Activated T-helper 2 cell treated with anti-CD3 and anti-CD28 coated beads, Interferon-gamma antibody, Interleukin-2, Interleukin-4, amounts not matched to agents 10 μg/mL and 5 μg/mL and 100 μg/mL, durations not matched to agents 14 hours and 24 hours and 36 hours (primary cell): ENCODE measurements at regions not wholly inside any gene's neighbourhood (a gene's known extent, or its start where the extent isn't known, plus 50 kb on each side); places are given as distances from the start of the nearest gene placed in this dataset.

Experiments
- DNase-seq: peaks from one replicate; pipeline ENCODE4 v3.0.0; 2021; ENCODE audit warnings: low spot score
- H3K27ac Mint-ChIP-seq: one replicate; pipeline ENCODE4 v1.8.0; 2021; ENCODE audit warnings: mixed read lengths
- H3K27me3 Mint-ChIP-seq: one replicate; pipeline ENCODE4 v1.8.0; 2021; ENCODE audit warnings: low read depth, mixed read lengths
- H3K36me3 Mint-ChIP-seq: one replicate; pipeline ENCODE4 v1.8.0; 2021; ENCODE audit warnings: low read depth, mixed read lengths
- H3K4me1 Mint-ChIP-seq: one replicate; pipeline ENCODE4 v1.8.0; 2021; ENCODE audit warnings: low read depth, mixed read lengths
- H3K4me3 Mint-ChIP-seq: one replicate; pipeline ENCODE4 v1.8.0; 2021; ENCODE audit warnings: low read depth, mild to moderate bottlenecking, moderate library complexity, mixed read lengths
- H3K9me3 Mint-ChIP-seq: one replicate; pipeline ENCODE4 v1.8.0; 2021; ENCODE audit warnings: mixed read lengths
- intact Hi-C: fragments of 100-400 bp; cut with micrococcal nuclease; formaldehyde crosslinking; loops from one replicate; pipeline ENCODE4 v1.15.1; 2023

DNA sequence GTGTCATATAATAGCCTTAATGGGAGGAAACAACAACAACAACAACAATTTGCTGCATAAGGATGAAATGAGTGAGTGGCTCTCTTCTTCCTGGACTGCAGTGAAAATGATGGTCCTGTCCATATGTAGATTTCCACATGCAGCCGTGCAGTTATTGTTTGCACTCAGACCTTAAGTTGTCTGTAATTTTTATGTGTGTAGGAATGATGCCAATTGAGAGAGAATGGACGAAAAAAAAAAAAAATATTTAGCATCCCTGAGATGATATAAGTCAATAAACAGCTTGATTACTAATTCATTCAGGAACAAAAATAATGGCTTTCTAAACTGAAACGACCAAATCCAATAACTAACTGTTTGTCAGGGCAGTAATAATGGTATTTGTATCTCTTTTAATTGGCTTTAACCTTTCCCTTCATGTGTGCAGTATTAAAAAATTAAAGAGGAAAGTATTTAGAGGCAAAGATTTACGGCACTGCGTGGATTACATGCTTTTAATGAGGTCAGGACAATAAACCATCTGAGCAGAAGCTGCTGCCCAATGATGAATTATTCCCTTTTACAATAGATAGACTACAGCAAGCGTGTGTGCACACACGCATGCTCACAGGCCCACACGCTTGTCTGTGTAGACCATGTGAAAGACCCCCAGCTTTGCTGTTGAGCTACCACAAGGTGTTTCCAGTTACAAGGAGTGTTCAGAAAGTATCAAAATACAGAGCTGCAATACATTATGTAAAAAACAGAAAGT is 459.5 kb upstream of the WWC1 start:
- DNase-seq, result no peak
- intact Hi-C loops, result no loop called here
- no peaks in the 10 kb centered on the region for H3K4me1 Mint-ChIP-seq
- no peaks in the 10 kb centered on the region for H3K36me3 Mint-ChIP-seq
- no peak overlapping the region for H3K4me3 Mint-ChIP-seq
- no peak overlapping the region for H3K27ac Mint-ChIP-seq
- H3K27me3 Mint-ChIP-seq, result no peaks in the 10 kb centered on the region
- no peaks in the 10 kb centered on the region for H3K9me3 Mint-ChIP-seq

GRCh38 chr5:167832609-167833008 is 458.8 kb upstream of the WWC1 start:
- intact Hi-C loops, result no loop called here
- Mint-ChIP-seq H3K27me3 (no peaks in the 10 kb centered on the region), H3K4me3 (no peak overlapping the region), H3K9me3 (no peaks in the 10 kb centered on the region), H3K27ac (no peak overlapping the region), H3K36me3 (no peaks in the 10 kb centered on the region), H3K4me1 (no peaks in the 10 kb centered on the region)
- no peak for DNase-seq

DNA sequence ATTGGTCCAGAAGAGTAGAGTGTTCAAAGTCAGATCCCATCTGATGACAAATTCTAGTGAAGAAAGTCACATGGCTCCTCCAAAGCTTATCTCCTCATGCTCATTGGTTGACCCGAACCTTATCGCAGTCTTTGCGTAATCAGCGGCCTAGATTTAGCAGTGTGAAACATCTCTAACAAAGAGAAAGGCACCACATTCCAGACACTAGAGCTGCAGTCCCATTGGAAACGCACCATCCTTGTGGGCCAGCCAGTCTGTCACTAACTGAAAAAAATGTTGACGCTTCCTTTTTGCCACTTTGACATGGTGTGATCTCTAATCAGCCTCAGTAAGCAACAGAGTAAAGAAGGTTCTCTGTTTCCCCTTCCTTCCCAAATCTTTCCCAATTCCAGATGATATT is 458.0 kb upstream of the WWC1 start:
- Mint-ChIP-seq H3K27ac (no peak overlapping the region), H3K27me3 (no peaks in the 10 kb centered on the region), H3K9me3 (no peaks in the 10 kb centered on the region), H3K36me3 (no peaks in the 10 kb centered on the region), H3K4me1 (no peaks in the 10 kb centered on the region), H3K4me3 (no peak overlapping the region)
- intact Hi-C loops, result no loop called here
- DNase-seq, result no peak

- DNase-seq, result no peak
- no peaks in the 10 kb centered on the region for H3K36me3 Mint-ChIP-seq
- no peaks in the 10 kb centered on the region for H3K27me3 Mint-ChIP-seq
- no peaks in the 10 kb centered on the region for H3K9me3 Mint-ChIP-seq
- H3K27ac Mint-ChIP-seq, result no peak overlapping the region
- intact Hi-C loops, result no loop called here
- H3K4me1 Mint-ChIP-seq, result no peaks in the 10 kb centered on the region
- no peak overlapping the region for H3K4me3 Mint-ChIP-seq
These were observed 456.3 kb upstream of the WWC1 start for GRCh38 chr5:167835146-167835545.

- DNase-seq, result no peak
- no peaks in the 10 kb centered on the region for H3K27me3 Mint-ChIP-seq
- no peaks in the 10 kb centered on the region for H3K36me3 Mint-ChIP-seq
- intact Hi-C loops, result no loop called here
- no peak overlapping the region for H3K4me3 Mint-ChIP-seq
- H3K9me3 Mint-ChIP-seq, result no peaks in the 10 kb centered on the region
- no peak overlapping the region for H3K27ac Mint-ChIP-seq
- no peaks in the 10 kb centered on the region for H3K4me1 Mint-ChIP-seq
These were observed 454.3 kb upstream of the WWC1 start for GRCh38 chr5:167837127-167837526.

DNA sequence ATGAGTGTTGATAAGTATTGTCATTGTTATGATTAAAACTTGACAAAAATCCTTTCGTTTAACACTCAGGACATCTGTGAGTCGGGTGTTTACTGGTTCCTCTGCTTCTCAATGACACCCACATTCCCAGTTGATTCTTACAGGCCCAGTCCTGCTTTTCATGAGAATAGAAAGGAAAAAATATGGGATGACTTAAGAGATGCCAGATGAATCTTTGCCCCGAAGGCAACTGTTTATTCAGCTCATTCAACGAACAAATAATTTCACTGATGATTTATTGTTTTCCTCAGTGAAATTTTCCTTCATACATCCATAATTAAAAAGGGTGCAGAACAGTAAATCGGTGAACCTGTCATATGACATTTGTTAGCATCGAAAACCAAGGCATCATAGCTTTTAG is 452.4 kb upstream of the WWC1 start:
- Mint-ChIP-seq H3K36me3 (no peaks in the 10 kb centered on the region), H3K4me3 (no peak overlapping the region), H3K27ac (no peak overlapping the region), H3K27me3 (no peaks in the 10 kb centered on the region), H3K4me1 (no peaks in the 10 kb centered on the region), H3K9me3 (no peaks in the 10 kb centered on the region)
- intact Hi-C loops, result no loop called here
- no peak for DNase-seq

- no peak overlapping the region for H3K4me3 Mint-ChIP-seq
- no peaks in the 10 kb centered on the region for H3K27me3 Mint-ChIP-seq
- intact Hi-C loops, result no loop called here
- H3K9me3 Mint-ChIP-seq, result no peaks in the 10 kb centered on the region
- H3K36me3 Mint-ChIP-seq, result no peaks in the 10 kb centered on the region
- H3K4me1 Mint-ChIP-seq, result no peaks in the 10 kb centered on the region
- DNase-seq, result no peak
- no peak overlapping the region for H3K27ac Mint-ChIP-seq
These were observed 450.8 kb upstream of the WWC1 start for GRCh38 chr5:167840527-167841130.

- H3K27me3 Mint-ChIP-seq, result no peaks in the 10 kb centered on the region
- no peaks in the 10 kb centered on the region for H3K36me3 Mint-ChIP-seq
- no peak overlapping the region for H3K4me3 Mint-ChIP-seq
- no peaks in the 10 kb centered on the region for H3K9me3 Mint-ChIP-seq
- intact Hi-C loops, result no loop called here
- no peaks in the 10 kb centered on the region for H3K4me1 Mint-ChIP-seq
- H3K27ac Mint-ChIP-seq, result no peak overlapping the region
- no peak for DNase-seq
These were observed 447.4 kb upstream of the WWC1 start for GRCh38 chr5:167843881-167844572.

- intact Hi-C loops, result no loop called here
- Mint-ChIP-seq H3K27me3 (no peaks in the 10 kb centered on the region), H3K27ac (no peak overlapping the region), H3K36me3 (no peaks in the 10 kb centered on the region), H3K4me3 (no peak overlapping the region), H3K9me3 (no peaks in the 10 kb centered on the region), H3K4me1 (no peaks in the 10 kb centered on the region)
- no peak for DNase-seq
These were observed 445.5 kb upstream of the WWC1 start for GRCh38 chr5:167845952-167846351.

DNA sequence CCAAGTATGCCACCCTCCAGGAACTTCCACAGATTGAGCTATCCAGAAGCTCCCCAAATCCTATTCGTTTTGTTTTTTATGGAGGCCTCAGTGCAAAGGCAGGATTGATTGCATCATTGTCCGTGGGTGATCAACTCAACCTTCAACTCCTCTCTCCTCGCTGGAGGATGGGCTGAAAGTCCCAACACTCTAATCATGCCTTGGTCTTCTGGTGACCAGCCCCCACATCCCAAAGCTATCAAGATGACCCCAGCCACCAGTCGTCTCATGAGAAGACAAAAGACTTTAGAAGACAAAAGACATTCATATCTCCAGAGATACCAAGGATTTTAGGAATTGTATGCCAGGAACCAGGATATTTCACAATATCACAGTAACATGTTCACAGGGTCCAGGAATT is 441.6 kb upstream of the WWC1 start:
- Mint-ChIP-seq H3K27me3 (no peaks in the 10 kb centered on the region), H3K4me1 (no peaks in the 10 kb centered on the region), H3K36me3 (no peaks in the 10 kb centered on the region), H3K9me3 (no peaks in the 10 kb centered on the region), H3K27ac (no peak overlapping the region), H3K4me3 (no peak overlapping the region)
- intact Hi-C loops, result no loop called here
- no peak for DNase-seq

GRCh38 chr5:167850911-167851310 is 440.5 kb upstream of the WWC1 start:
- Mint-ChIP-seq H3K4me1 (no peaks in the 10 kb centered on the region), H3K36me3 (no peaks in the 10 kb centered on the region), H3K9me3 (no peaks in the 10 kb centered on the region), H3K27me3 (no peaks in the 10 kb centered on the region), H3K4me3 (no peak overlapping the region), H3K27ac (no peak overlapping the region)
- intact Hi-C loops, result no loop called here
- no peak for DNase-seq

- H3K9me3 Mint-ChIP-seq, result no peaks in the 10 kb centered on the region
- no peaks in the 10 kb centered on the region for H3K27me3 Mint-ChIP-seq
- no peak overlapping the region for H3K27ac Mint-ChIP-seq
- H3K4me3 Mint-ChIP-seq, result no peak overlapping the region
- intact Hi-C loops, result no loop called here
- DNase-seq, result no peak
- no peaks in the 10 kb centered on the region for H3K4me1 Mint-ChIP-seq
- no peaks in the 10 kb centered on the region for H3K36me3 Mint-ChIP-seq
These were observed 440.0 kb upstream of the WWC1 start for GRCh38 chr5:167851416-167851815.

DNA sequence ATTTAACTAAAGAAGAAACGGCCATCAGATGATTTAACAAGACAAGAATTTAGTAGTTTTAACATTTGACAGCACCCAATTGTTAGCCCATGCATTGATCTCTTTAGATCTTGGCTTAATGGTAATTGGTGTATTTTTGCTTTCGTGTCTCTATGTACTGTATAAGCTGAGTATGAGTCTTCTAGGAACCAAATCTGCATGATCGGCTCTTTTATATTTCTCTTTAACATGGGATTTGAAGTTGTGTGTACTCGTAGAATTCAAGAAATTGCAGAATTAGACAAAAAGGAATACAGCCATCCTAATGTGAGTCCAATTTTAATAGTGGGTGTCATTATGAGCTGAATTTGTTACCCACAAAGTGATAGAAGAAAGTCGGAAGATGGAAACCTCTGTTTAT is 438.9 kb upstream of the WWC1 start:
- H3K9me3 Mint-ChIP-seq, result no peaks in the 10 kb centered on the region
- H3K36me3 Mint-ChIP-seq, result no peaks in the 10 kb centered on the region
- H3K4me1 Mint-ChIP-seq, result no peaks in the 10 kb centered on the region
- H3K27ac Mint-ChIP-seq, result no peak overlapping the region
- intact Hi-C loops, result no loop called here
- no peak for DNase-seq
- no peaks in the 10 kb centered on the region for H3K27me3 Mint-ChIP-seq
- no peak overlapping the region for H3K4me3 Mint-ChIP-seq
